Adrenal gland (tissue), 5 donors: ENCODE measurements at regions not wholly inside any gene's neighbourhood (a gene's known extent, or its start where the extent isn't known, plus 50 kb on each side); places are given as distances from the start of the nearest gene placed in this dataset.

ENCODE experiments used
- POLR2A ChIP-seq, 2 donors: fragments of 450-650 bp; IDR thresholded peaks; one replicate each; pipeline ENCODE4 v1.6.1; 2017; ENCODE audit warnings: antibody characterized with exemption in 2 of 2, mild to moderate bottlenecking in 2 of 2, moderate library complexity in 1 of 2
- TF ChIP-seq, protein P1 (sequence below), 6 experiments: fragments of 450-650 bp in 4 of 6; fragments of 200-600 bp in 2 of 6; sonication (generic) in 1 of 6; IDR thresholded peaks; 1 replicate in 5 of 6; 2 replicates in 1 of 6; pipeline versions ENCODE4 v1.5.1 to v1.8.0; 2016 to 2021; ENCODE audit warnings: antibody characterized with exemption in 6 of 6, mild to moderate bottlenecking in 2 of 6, moderate library complexity in 1 of 6
- donor health status: DM: no; HTN: no; CAD: no.

DNA sequence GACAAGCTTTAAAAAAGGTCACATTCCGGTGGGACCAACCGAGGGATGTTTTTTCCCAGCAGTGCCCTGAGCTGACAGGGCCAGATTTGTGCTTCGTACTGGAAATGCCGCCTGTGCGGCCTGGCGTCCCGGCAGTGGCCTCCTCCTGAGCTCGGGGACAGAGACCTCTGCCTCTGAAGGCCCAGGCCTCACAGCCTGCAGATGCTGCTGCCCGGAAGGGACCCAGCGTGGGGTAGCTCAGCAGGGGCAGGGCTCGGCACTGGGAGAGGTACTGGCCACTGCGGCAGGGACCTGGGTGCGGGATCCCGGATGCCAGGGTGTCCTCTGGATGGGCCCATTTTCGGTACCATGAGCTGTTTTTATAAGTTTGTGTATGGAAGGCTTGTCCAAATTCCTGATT is 52.4 kb upstream of the CFAP46 start:
- TF ChIP-seq, protein P1, sequence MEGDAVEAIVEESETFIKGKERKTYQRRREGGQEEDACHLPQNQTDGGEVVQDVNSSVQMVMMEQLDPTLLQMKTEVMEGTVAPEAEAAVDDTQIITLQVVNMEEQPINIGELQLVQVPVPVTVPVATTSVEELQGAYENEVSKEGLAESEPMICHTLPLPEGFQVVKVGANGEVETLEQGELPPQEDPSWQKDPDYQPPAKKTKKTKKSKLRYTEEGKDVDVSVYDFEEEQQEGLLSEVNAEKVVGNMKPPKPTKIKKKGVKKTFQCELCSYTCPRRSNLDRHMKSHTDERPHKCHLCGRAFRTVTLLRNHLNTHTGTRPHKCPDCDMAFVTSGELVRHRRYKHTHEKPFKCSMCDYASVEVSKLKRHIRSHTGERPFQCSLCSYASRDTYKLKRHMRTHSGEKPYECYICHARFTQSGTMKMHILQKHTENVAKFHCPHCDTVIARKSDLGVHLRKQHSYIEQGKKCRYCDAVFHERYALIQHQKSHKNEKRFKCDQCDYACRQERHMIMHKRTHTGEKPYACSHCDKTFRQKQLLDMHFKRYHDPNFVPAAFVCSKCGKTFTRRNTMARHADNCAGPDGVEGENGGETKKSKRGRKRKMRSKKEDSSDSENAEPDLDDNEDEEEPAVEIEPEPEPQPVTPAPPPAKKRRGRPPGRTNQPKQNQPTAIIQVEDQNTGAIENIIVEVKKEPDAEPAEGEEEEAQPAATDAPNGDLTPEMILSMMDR (IDR thresholded peaks at IDR 0.05): no peak
- no peak for TF ChIP-seq POLR2A (IDR thresholded peaks at IDR 0.05)
